Kidney (tissue), 13 donors: ENCODE measurements at regions not wholly inside any gene's neighbourhood (a gene's known extent, or its start where the extent isn't known, plus 50 kb on each side); places are given as distances from the start of the nearest gene placed in this dataset.

ENCODE experiments used
- DNase-seq, 5 donors: peaks; one replicate each; pipeline ENCODE4 v3.0.0-alpha.2; 2013 to 2020
- FAIRE-seq: peaks from 2 replicates; lab custom pipeline; 2012; peaks lifted over from hg19 to GRCh38; lab: Jason Lieb, UNC
- H3K27ac ChIP-seq, 2 donors: one replicate each; pipeline ENCODE4 v1.7.0; 2013; ENCODE audit warnings: low read depth in 2 of 2, low read length in 2 of 2, inconsistent platforms in 1 of 2
- H3K27me3 ChIP-seq: one replicate; pipeline ENCODE4 v1.7.1; 2013; ENCODE audit warnings: low read length, inconsistent platforms; ENCODE audit not compliant: control insufficient read depth, insufficient read depth
- H3K36me3 ChIP-seq, 3 donors: one replicate each; pipeline versions ENCODE4 v1.7.0 to v1.7.1; 2013; ENCODE audit warnings: low read length in 3 of 3, control low read depth in 1 of 3, inconsistent platforms in 1 of 3; ENCODE audit not compliant: insufficient read depth in 3 of 3, control insufficient read depth in 2 of 3
- H3K4me1 ChIP-seq, 3 donors: one replicate each; pipeline versions ENCODE4 v1.7.0 to v1.7.1; 2013; ENCODE audit warnings: low read length in 3 of 3, inconsistent platforms in 1 of 3, low read depth in 1 of 3; ENCODE audit not compliant: control insufficient read depth in 2 of 3, insufficient read depth in 2 of 3
- H3K4me3 ChIP-seq, 3 donors: one replicate each; pipeline versions ENCODE4 v1.7.0 to v1.8.1; 2013; ENCODE audit warnings: low read length in 3 of 3, control low read depth in 1 of 3, inconsistent platforms in 1 of 3
- H3K9ac ChIP-seq, 3 donors: one replicate each; pipeline versions ENCODE4 v1.7.0 to v1.7.1; 2013; ENCODE audit warnings: low read length in 3 of 3, control low read depth in 1 of 3, inconsistent platforms in 1 of 3
- H3K9me3 ChIP-seq, 3 donors: one replicate each; pipeline versions ENCODE4 v1.7.0 to v1.7.1; 2013; ENCODE audit warnings: low read length in 3 of 3, control low read depth in 1 of 3, inconsistent platforms in 1 of 3; ENCODE audit not compliant: control insufficient read depth in 2 of 3, insufficient read depth in 1 of 3
- CTCF ChIP-seq: IDR thresholded peaks from 3 replicates; pipeline ENCODE4 v1.5.1; 2012; ENCODE audit warnings: mild to moderate bottlenecking, moderate library complexity, borderline replicate concordance; ENCODE audit not compliant: insufficient read depth; ENCODE audit errors: extremely low read depth
- intact Hi-C: fragments of 100-400 bp; cut with DNase I; formaldehyde crosslinking; loops from one replicate; pipeline ENCODE4 v1.11.1; 2022
- donor health status: control.
- donor health status: control.
- donor health status: control.
- donor health status: control.
- donor health status: control.
- donor health status: DM: yes; HTN: yes; CAD: no.
- donor health status: Normal renal cell carcinoma (clear cell type).

- Histone ChIP-seq H3K4me1 (peaks cover 0 to 18% (median 0%) of the 10 kb centered on the region in 3 donors), H3K27me3 (peaks cover 74% of the 10 kb centered on the region), H3K27ac (no peak overlapping the region), H3K4me3 (no peak overlapping the region), H3K36me3 (no peaks in the 10 kb centered on the region), H3K9ac (no peak overlapping the region), H3K9me3 (no peaks in the 10 kb centered on the region)
- TF ChIP-seq CTCF, result no peak
- intact Hi-C loops, result no loop called here
- no peak for FAIRE-seq
- DNase-seq, result peak in 1 of 5 donors; percentile 23
Observed at GRCh38 chr7:155378959-155379871, 78.7 kb upstream of the EN2 start.

GRCh38 chr7:155380221-155380861 lies 77.6 kb upstream of the EN2 start:
- H3K27me3 ChIP-seq, result peaks cover 65% of the 10 kb centered on the region
- H3K9ac ChIP-seq, result no peak overlapping the region
- peak; percentile 54 for TF ChIP-seq CTCF
- H3K4me3 ChIP-seq, result no peak overlapping the region
- peaks cover 0 to 12% (median 0%) of the 10 kb centered on the region in 3 donors for H3K4me1 ChIP-seq
- H3K27ac ChIP-seq, result no peak overlapping the region
- intact Hi-C loops, result no loop called here
- FAIRE-seq (no peak), DNase-seq (peak; percentile 79 to 85 (median 80))
- no peaks in the 10 kb centered on the region for H3K9me3 ChIP-seq
- H3K36me3 ChIP-seq, result no peaks in the 10 kb centered on the region

GRCh38 chr7:155380976-155381851 lies 76.7 kb upstream of the EN2 start:
- peak in 2 of 5 donors; percentile 23 to 46 for DNase-seq

More at GRCh38 chr7:155380976-155381851, 76.7 kb upstream of the EN2 start:
- Histone ChIP-seq H3K27me3 (peaks cover 56% of the 10 kb centered on the region), H3K4me1 (peaks cover 0 to 12% (median 0%) of the 10 kb centered on the region in 3 donors), H3K9me3 (no peaks in the 10 kb centered on the region), H3K9ac (no peak overlapping the region), H3K36me3 (no peaks in the 10 kb centered on the region), H3K4me3 (no peak overlapping the region), H3K27ac (no peak overlapping the region)
- TF ChIP-seq CTCF, result no peak
- no peak for FAIRE-seq
- intact Hi-C loops, result no loop called here
